ENCODE measurements at regions not wholly inside any gene's neighbourhood (a gene's known extent, or its start where the extent isn't known, plus 50 kb on each side); places are given as distances from the start of the nearest gene placed in this dataset.

DNA sequence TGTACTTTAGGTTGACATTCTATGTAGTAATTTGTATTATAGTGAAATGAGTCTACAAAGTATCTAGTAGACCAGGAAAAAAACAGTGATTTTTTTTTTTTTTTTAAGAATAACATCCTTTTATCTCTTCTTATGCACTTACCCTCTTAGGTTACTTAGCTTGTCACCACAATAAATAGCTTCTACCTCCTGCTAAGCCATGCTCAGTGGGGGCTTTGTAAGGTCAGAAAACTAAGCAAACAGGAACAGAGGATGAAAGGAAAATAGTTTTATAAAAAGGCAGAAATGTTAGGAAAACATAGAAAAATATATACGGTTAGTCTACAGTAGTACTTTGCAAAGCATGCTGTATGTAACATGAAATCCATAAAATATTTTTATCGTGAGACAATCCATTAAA is 385.3 kb upstream of the ATXN7L3B start:
- Histone ChIP-seq H3K4me3 (ENCODE audit: low read length) (no peak overlapping the region), H3K79me2 (replicated peaks; ENCODE audit: insufficient read depth, low read length) (no peaks in the 10 kb centered on the region), H3K36me3 (ENCODE audit: insufficient read depth, low read length) (no peaks in the 10 kb centered on the region), H3K4me2 (ENCODE audit: low read length) (no peak overlapping the region), H3K9me2 (ENCODE audit: insufficient read depth, low read length) (no peaks in the 10 kb centered on the region), H3F3A (ENCODE audit: insufficient read depth, low read length, poor library complexity, severe bottlenecking) (no peaks in the 10 kb centered on the region), H3K9ac (ENCODE audit: low read length) (no peak overlapping the region), H4K20me1 (ENCODE audit: insufficient read depth) (no peaks in the 10 kb centered on the region), H3K27ac (ENCODE audit: low read length) (peak overlapping the region; percentile 13), H3K27me3 (ENCODE audit: insufficient read depth, low read depth, low read length) (no peaks in the 10 kb centered on the region), H2AFZ (ENCODE audit: low read depth, low read length) (no peak overlapping the region), H3K9me3 (ENCODE audit: low read length) (no peaks in the 10 kb centered on the region)
- peak; percentile 45 for TF ChIP-seq POLR2AphosphoS5 (IDR thresholded peaks at IDR 0.05)
- TF ChIP-seq, protein P1, sequence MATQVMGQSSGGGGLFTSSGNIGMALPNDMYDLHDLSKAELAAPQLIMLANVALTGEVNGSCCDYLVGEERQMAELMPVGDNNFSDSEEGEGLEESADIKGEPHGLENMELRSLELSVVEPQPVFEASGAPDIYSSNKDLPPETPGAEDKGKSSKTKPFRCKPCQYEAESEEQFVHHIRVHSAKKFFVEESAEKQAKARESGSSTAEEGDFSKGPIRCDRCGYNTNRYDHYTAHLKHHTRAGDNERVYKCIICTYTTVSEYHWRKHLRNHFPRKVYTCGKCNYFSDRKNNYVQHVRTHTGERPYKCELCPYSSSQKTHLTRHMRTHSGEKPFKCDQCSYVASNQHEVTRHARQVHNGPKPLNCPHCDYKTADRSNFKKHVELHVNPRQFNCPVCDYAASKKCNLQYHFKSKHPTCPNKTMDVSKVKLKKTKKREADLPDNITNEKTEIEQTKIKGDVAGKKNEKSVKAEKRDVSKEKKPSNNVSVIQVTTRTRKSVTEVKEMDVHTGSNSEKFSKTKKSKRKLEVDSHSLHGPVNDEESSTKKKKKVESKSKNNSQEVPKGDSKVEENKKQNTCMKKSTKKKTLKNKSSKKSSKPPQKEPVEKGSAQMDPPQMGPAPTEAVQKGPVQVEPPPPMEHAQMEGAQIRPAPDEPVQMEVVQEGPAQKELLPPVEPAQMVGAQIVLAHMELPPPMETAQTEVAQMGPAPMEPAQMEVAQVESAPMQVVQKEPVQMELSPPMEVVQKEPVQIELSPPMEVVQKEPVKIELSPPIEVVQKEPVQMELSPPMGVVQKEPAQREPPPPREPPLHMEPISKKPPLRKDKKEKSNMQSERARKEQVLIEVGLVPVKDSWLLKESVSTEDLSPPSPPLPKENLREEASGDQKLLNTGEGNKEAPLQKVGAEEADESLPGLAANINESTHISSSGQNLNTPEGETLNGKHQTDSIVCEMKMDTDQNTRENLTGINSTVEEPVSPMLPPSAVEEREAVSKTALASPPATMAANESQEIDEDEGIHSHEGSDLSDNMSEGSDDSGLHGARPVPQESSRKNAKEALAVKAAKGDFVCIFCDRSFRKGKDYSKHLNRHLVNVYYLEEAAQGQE (IDR thresholded peaks at IDR 0.05; ENCODE audit: borderline replicate concordance), result no peak

- Histone ChIP-seq H3K4me2 (ENCODE audit: low read length) (no peak overlapping the region), H3K9me2 (ENCODE audit: insufficient read depth, low read length) (no peaks in the 10 kb centered on the region), H3K79me2 (replicated peaks; ENCODE audit: insufficient read depth, low read length) (no peaks in the 10 kb centered on the region), H3K9ac (ENCODE audit: low read length) (no peak overlapping the region), H3K4me3 (ENCODE audit: low read length) (no peak overlapping the region), H2AFZ (ENCODE audit: low read depth, low read length) (no peak overlapping the region), H4K20me1 (ENCODE audit: insufficient read depth) (no peaks in the 10 kb centered on the region), H3K9me3 (ENCODE audit: low read length) (no peaks in the 10 kb centered on the region), H3K27me3 (ENCODE audit: insufficient read depth, low read depth, low read length) (no peaks in the 10 kb centered on the region), H3F3A (ENCODE audit: insufficient read depth, low read length, poor library complexity, severe bottlenecking) (no peaks in the 10 kb centered on the region), H3K27ac (ENCODE audit: low read length) (no peak overlapping the region), H3K36me3 (ENCODE audit: insufficient read depth, low read length) (no peaks in the 10 kb centered on the region)
- no peak for TF ChIP-seq EZH2 (IDR thresholded peaks at IDR 0.05; ENCODE audit: borderline replicate concordance, insufficient read depth, low read length, poor library complexity, severe bottlenecking)
- TF ChIP-seq MXI1 (conservative IDR thresholded peaks at IDR 0.05; ENCODE audit: poor library complexity, severe bottlenecking), result no peak
- TF ChIP-seq POLR2AphosphoS5 (IDR thresholded peaks at IDR 0.05), result no peak
- no peak for TF ChIP-seq RAD21 (conservative IDR thresholded peaks at IDR 0.05)
- TF ChIP-seq SMC3 (conservative IDR thresholded peaks at IDR 0.05; ENCODE audit: poor library complexity), result no peak
- TF ChIP-seq, protein P1 (IDR thresholded peaks at IDR 0.05; ENCODE audit: borderline replicate concordance), result no peak
- no peak for TF ChIP-seq TAF1 (IDR thresholded peaks at IDR 0.05; ENCODE audit: low read depth)
- TF ChIP-seq EP300 (conservative IDR thresholded peaks at IDR 0.05; ENCODE audit: poor library complexity, severe bottlenecking), result no peak
- TF ChIP-seq, protein P2, sequence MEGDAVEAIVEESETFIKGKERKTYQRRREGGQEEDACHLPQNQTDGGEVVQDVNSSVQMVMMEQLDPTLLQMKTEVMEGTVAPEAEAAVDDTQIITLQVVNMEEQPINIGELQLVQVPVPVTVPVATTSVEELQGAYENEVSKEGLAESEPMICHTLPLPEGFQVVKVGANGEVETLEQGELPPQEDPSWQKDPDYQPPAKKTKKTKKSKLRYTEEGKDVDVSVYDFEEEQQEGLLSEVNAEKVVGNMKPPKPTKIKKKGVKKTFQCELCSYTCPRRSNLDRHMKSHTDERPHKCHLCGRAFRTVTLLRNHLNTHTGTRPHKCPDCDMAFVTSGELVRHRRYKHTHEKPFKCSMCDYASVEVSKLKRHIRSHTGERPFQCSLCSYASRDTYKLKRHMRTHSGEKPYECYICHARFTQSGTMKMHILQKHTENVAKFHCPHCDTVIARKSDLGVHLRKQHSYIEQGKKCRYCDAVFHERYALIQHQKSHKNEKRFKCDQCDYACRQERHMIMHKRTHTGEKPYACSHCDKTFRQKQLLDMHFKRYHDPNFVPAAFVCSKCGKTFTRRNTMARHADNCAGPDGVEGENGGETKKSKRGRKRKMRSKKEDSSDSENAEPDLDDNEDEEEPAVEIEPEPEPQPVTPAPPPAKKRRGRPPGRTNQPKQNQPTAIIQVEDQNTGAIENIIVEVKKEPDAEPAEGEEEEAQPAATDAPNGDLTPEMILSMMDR (IDR thresholded peaks at IDR 0.05; ENCODE audit: poor library complexity, severe bottlenecking), result no peak
Observed at GRCh38 chr12:74166096-74166495, 371.5 kb upstream of the ATXN7L3B start.

All from neural cell (in vitro differentiated cells).